ENCODE measurements at regions not wholly inside any gene's neighbourhood (a gene's known extent, or its start where the extent isn't known, plus 50 kb on each side); places are given as distances from the start of the nearest gene placed in this dataset.

DNA sequence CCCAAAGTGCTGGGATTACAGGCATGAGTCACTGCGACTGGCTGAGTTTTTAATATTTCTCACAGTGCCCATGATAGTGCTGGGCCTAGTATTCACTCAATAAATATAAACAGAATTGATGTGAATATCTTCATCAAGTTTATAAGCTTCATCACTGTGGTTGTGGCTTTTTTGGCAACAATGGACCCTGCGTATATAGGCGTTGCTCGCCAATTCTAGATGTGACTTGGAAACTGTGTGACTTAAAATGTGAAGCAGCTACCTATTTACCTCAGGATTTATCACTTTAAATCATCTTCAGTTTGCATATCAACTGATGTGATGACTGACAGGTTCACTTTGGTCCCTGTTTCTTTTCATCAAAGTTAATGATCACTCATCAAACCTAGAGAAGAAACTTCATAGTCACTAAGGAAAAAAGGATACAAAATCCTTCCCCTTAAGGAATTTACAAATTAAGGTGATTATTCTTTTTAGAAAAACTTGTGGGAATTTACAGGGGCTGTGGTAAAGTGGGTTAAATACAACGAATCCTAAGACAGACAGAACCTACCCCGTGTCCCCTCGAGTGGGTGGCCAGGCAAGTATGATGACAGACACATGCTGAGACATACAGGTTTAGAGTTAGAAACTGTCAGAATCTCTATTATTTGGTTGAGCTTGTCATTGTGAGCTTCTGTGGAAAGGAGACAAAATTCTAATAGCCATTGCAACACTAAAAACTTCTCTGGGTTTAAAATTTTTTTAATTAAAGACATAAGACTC lies 101.3 kb downstream of the AKAP11 start:
- ChIA-PET POLR2A (ENCODE audit: unreplicated experiment) (interaction anchor here (0.7 kb wide), 1 partner anchor 83 kb away, joined by 5 read pairs; no protein-coding TSS in a partner anchor), CTCF (no interaction called here)
- H3K36me3 ChIP-seq (ENCODE audit: low read depth, low read length): no peaks in the 10 kb centered on the region
- no peak overlapping the region for H3K4me2 ChIP-seq (ENCODE audit: low read length)
- DNase-seq (no peak), ATAC-seq (no peak)
- no TSS peak for BruUV-seq (replicated peaks)
- no peaks in the 10 kb centered on the region for H4K20me1 ChIP-seq (ENCODE audit: low read length)
- H3K9ac ChIP-seq (ENCODE audit: low read length): no peak overlapping the region
- no peaks in the 10 kb centered on the region for H3K4me1 ChIP-seq (ENCODE audit: insufficient read depth, low read length)
- no peaks in the 10 kb centered on the region for H3K27me3 ChIP-seq (ENCODE audit: low read length)
- no peak overlapping the region for H3K27ac ChIP-seq (ENCODE audit: low read length)
- TF ChIP-seq EZH2phosphoT487 (IDR thresholded peaks at IDR 0.05; ENCODE audit: borderline replicate concordance, low read length) (no peak), EZH2 (IDR thresholded peaks at IDR 0.05; ENCODE audit: low read length, unreplicated experiment) (no peak)
- TF ChIP-seq, protein P1, sequence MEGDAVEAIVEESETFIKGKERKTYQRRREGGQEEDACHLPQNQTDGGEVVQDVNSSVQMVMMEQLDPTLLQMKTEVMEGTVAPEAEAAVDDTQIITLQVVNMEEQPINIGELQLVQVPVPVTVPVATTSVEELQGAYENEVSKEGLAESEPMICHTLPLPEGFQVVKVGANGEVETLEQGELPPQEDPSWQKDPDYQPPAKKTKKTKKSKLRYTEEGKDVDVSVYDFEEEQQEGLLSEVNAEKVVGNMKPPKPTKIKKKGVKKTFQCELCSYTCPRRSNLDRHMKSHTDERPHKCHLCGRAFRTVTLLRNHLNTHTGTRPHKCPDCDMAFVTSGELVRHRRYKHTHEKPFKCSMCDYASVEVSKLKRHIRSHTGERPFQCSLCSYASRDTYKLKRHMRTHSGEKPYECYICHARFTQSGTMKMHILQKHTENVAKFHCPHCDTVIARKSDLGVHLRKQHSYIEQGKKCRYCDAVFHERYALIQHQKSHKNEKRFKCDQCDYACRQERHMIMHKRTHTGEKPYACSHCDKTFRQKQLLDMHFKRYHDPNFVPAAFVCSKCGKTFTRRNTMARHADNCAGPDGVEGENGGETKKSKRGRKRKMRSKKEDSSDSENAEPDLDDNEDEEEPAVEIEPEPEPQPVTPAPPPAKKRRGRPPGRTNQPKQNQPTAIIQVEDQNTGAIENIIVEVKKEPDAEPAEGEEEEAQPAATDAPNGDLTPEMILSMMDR (conservative IDR thresholded peaks at IDR 0.05; ENCODE audit: low read depth, low read length): no peak
- H3K9me2 ChIP-seq (replicated peaks; ENCODE audit: low read length): no peaks in the 10 kb centered on the region
- no peaks in the 10 kb centered on the region for H3K79me2 ChIP-seq (ENCODE audit: low read length)
- H3K4me3 ChIP-seq (ENCODE audit: low read length): no peak overlapping the region
- H3K9me3 ChIP-seq (ENCODE audit: low read length): no peaks in the 10 kb centered on the region
- no peak overlapping the region for H2AFZ ChIP-seq (ENCODE audit: low read length)
- no peaks in the 10 kb centered on the region for H3F3A ChIP-seq (ENCODE audit: low read length, unreplicated experiment)
- intact Hi-C loops (cut with micrococcal nuclease): no loop called here

DNA sequence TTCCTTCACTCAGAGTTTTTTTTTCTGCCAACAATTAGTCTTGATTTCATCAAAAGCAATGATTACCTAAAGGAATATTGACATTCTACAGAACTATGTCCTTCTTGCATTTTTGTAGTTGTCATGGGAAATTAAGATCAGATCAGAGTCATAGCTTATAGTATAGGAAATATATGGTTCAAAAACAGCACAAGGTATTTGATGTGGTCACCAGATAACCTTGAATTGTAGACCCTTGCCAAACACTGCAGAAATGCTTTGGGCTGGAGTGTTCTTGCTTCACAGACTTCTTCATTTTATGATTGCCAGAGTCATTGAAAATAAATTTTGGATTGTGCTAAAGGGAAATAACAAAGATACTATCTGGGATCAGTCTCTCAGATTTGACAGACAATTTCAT lies 103.7 kb downstream of the AKAP11 start:
- Histone ChIP-seq H3F3A (ENCODE audit: low read length, unreplicated experiment) (no peaks in the 10 kb centered on the region), H3K4me2 (ENCODE audit: low read length) (no peak overlapping the region), H2AFZ (ENCODE audit: low read length) (no peak overlapping the region), H3K79me2 (ENCODE audit: low read length) (no peaks in the 10 kb centered on the region), H3K36me3 (ENCODE audit: low read depth, low read length) (no peaks in the 10 kb centered on the region), H3K4me1 (ENCODE audit: insufficient read depth, low read length) (no peaks in the 10 kb centered on the region), H4K20me1 (ENCODE audit: low read length) (no peaks in the 10 kb centered on the region), H3K27ac (ENCODE audit: low read length) (no peak overlapping the region), H3K4me3 (ENCODE audit: low read length) (no peak overlapping the region), H3K9me2 (replicated peaks; ENCODE audit: low read length) (no peaks in the 10 kb centered on the region), H3K27me3 (ENCODE audit: low read length) (no peaks in the 10 kb centered on the region), H3K9ac (ENCODE audit: low read length) (no peak overlapping the region), H3K9me3 (ENCODE audit: low read length) (no peaks in the 10 kb centered on the region)
- CTCF ChIA-PET: no interaction called here
- intact Hi-C loops (cut with micrococcal nuclease): no loop called here
- POLR2A ChIA-PET (ENCODE audit: unreplicated experiment): no interaction called here
- TF ChIP-seq, protein P1 (conservative IDR thresholded peaks at IDR 0.05; ENCODE audit: low read depth, low read length): no peak
- no peak for TF ChIP-seq EZH2phosphoT487 (IDR thresholded peaks at IDR 0.05; ENCODE audit: borderline replicate concordance, low read length)
- BruUV-seq (replicated peaks): no TSS peak
- DNase-seq (no peak), ATAC-seq (no peak)

DNA sequence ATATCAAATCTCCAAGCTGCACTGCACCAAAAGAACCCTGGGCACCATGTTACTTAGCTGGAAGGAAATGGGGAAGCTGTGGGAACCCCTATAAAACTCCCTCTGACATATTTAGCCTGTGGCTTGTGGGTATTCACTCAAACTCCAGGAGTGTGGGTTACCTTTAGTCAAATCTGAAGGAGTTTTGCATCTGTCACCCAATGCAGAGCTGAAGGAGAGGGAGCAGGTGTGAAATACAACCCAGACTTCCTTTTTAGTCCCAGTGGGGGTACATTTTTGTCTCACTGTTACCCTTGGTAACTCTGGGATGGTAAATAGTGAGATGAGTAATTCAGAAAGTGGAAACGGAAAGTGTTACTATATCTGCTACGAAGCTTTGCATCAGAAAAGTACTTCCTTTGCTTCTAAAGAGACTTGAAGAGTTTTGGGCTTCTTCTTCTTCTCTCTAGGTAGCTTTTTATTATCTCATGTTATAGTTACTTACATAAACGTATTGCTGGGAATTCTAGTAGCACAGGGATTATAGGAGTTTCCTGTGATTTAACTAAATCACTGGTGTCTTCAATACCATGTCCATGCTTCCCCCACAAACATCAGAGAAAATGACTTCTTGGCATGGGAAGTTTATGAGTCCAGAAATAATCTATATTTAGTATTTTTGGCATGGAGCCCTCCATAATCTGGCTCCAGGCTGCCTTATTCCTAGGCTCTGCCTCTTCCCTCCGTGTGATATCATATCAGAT lies 105.9 kb downstream of the AKAP11 start:
- CTCF ChIA-PET: no interaction called here
- Histone ChIP-seq H3F3A (ENCODE audit: low read length, unreplicated experiment) (no peaks in the 10 kb centered on the region), H3K79me2 (ENCODE audit: low read length) (no peaks in the 10 kb centered on the region), H3K4me1 (ENCODE audit: insufficient read depth, low read length) (no peaks in the 10 kb centered on the region), H3K9ac (ENCODE audit: low read length) (no peak overlapping the region), H2AFZ (ENCODE audit: low read length) (no peak overlapping the region), H3K9me2 (replicated peaks; ENCODE audit: low read length) (no peaks in the 10 kb centered on the region), H4K20me1 (ENCODE audit: low read length) (no peaks in the 10 kb centered on the region), H3K4me2 (ENCODE audit: low read length) (no peak overlapping the region), H3K9me3 (ENCODE audit: low read length) (no peaks in the 10 kb centered on the region), H3K27ac (ENCODE audit: low read length) (no peak overlapping the region), H3K4me3 (ENCODE audit: low read length) (no peak overlapping the region), H3K36me3 (ENCODE audit: low read depth, low read length) (no peaks in the 10 kb centered on the region), H3K27me3 (ENCODE audit: low read length) (no peaks in the 10 kb centered on the region)
- intact Hi-C loops (cut with micrococcal nuclease): no loop called here
- ATAC-seq (no peak), DNase-seq (no peak)
- POLR2A ChIA-PET (ENCODE audit: unreplicated experiment): no interaction called here
- BruUV-seq (replicated peaks): no TSS peak
- TF ChIP-seq, protein P1 (conservative IDR thresholded peaks at IDR 0.05; ENCODE audit: low read depth, low read length): no peak
- TF ChIP-seq EZH2phosphoT487 (IDR thresholded peaks at IDR 0.05; ENCODE audit: borderline replicate concordance, low read length) (no peak), EZH2 (IDR thresholded peaks at IDR 0.05; ENCODE audit: low read length, unreplicated experiment) (no peak)
